ENCODE measurements at regions not wholly inside any gene's neighbourhood (a gene's known extent, or its start where the extent isn't known, plus 50 kb on each side); places are given as distances from the start of the nearest gene placed in this dataset.

GRCh38 chr11:50379484-50379883 lies 346.8 kb downstream of the OR4C45 start:
- DNase-seq (ENCODE audit: low read depth): no peak
- TF ChIP-seq CTCF (conservative IDR thresholded peaks at IDR 0.05; ENCODE audit: low read length): no peak
- no peak overlapping the region for H3K4me3 ChIP-seq (ENCODE audit: low read length)

GRCh38 chr11:50394017-50394416 lies 361.3 kb downstream of the OR4C45 start:
- no peak overlapping the region for H3K4me3 ChIP-seq (ENCODE audit: low read length)
- no peak for TF ChIP-seq CTCF (conservative IDR thresholded peaks at IDR 0.05; ENCODE audit: low read length)
- no peak for DNase-seq (ENCODE audit: low read depth)

GRCh38 chr11:50412832-50413231 lies 380.2 kb downstream of the OR4C45 start:
- no peak for TF ChIP-seq CTCF (conservative IDR thresholded peaks at IDR 0.05; ENCODE audit: low read length)
- DNase-seq (ENCODE audit: low read depth): no peak
- H3K4me3 ChIP-seq (ENCODE audit: low read length): no peak overlapping the region

GRCh38 chr11:50423208-50423607 lies 390.5 kb downstream of the OR4C45 start:
- no peak for DNase-seq (ENCODE audit: low read depth)
- no peak for TF ChIP-seq CTCF (conservative IDR thresholded peaks at IDR 0.05; ENCODE audit: low read length)
- H3K4me3 ChIP-seq (ENCODE audit: low read length): no peak overlapping the region
